ENCODE measurements at regions not wholly inside any gene's neighbourhood (a gene's known extent, or its start where the extent isn't known, plus 50 kb on each side); places are given as distances from the start of the nearest gene placed in this dataset.

DNA sequence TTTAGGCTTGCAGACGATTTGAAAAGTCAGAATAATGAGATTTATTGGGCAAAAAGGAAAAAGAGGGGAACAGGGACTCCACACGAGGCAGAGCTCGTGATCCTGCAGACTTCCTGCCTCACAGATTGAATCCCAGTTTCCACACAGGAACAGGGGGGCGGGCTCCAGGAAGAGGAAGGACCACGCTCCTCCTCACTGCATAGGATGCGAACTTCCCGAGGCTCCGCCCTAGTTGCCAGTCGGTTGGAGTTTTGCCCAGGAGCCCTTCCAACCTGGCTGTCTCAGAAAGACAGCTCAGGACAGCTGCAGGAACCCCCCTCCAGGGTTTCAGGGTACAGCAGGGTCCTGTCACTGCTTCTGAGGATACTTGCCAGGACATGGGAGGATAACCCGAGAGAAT, 488.3 kb upstream of the ADARB2 start:
- TF ChIP-seq PBX3 (CRISPR knock-in tag; IDR thresholded peaks at IDR 0.05): no peak
- no peak for TF ChIP-seq ZNF24 (tag by site-specific recombination; IDR thresholded peaks at IDR 0.05)
- no peak for TF ChIP-seq REPIN1 (tag by site-specific recombination; IDR thresholded peaks at IDR 0.05; ENCODE audit: low read depth)
- TF ChIP-seq ZNF658 (tag by site-specific recombination; IDR thresholded peaks at IDR 0.05): no peak
- no peak for TF ChIP-seq EGR2 (tag by site-specific recombination; IDR thresholded peaks at IDR 0.05; ENCODE audit: low read depth)
- TF ChIP-seq ZNF600 (tag by site-specific recombination; IDR thresholded peaks at IDR 0.05): no peak
- no peak for TF ChIP-seq ZNF560 (tag by site-specific recombination; IDR thresholded peaks at IDR 0.05; ENCODE audit: borderline replicate concordance)
- TF ChIP-seq ZNF202 (tag by site-specific recombination; IDR thresholded peaks at IDR 0.05; ENCODE audit: borderline replicate concordance): no peak
- no peak for TF ChIP-seq ZNF530 (tag by site-specific recombination; IDR thresholded peaks at IDR 0.05; ENCODE audit: low read depth)
- TF ChIP-seq AEBP2 (tag by site-specific recombination; IDR thresholded peaks at IDR 0.05; ENCODE audit: borderline replicate concordance): no peak
- no peak for TF ChIP-seq ZBTB8A (tag by site-specific recombination; IDR thresholded peaks at IDR 0.05)
- TF ChIP-seq, protein P1, sequence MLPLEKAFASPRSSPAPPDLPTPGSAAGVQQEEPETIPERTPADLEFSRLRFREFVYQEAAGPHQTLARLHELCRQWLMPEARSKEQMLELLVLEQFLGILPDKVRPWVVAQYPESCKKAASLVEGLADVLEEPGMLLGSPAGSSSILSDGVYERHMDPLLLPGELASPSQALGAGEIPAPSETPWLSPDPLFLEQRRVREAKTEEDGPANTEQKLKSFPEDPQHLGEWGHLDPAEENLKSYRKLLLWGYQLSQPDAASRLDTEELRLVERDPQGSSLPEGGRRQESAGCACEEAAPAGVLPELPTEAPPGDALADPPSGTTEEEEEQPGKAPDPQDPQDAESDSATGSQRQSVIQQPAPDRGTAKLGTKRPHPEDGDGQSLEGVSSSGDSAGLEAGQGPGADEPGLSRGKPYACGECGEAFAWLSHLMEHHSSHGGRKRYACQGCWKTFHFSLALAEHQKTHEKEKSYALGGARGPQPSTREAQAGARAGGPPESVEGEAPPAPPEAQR (tag by site-specific recombination; IDR thresholded peaks at IDR 0.05): no peak
- no peak for TF ChIP-seq ZNF664 (tag by site-specific recombination; IDR thresholded peaks at IDR 0.05)
- TF ChIP-seq ZNF239 (tag by site-specific recombination; IDR thresholded peaks at IDR 0.05): no peak
- no peak for TF ChIP-seq ZNF23 (tag by site-specific recombination; IDR thresholded peaks at IDR 0.05; ENCODE audit: borderline replicate concordance)
- TF ChIP-seq SP3 (tag by site-specific recombination; IDR thresholded peaks at IDR 0.05): no peak
- no peak for TF ChIP-seq TCF7L2 (IDR thresholded peaks at IDR 0.05; ENCODE audit: borderline replicate concordance, low read depth, low read length)
- TF ChIP-seq HOXC10 (CRISPR knock-in tag; IDR thresholded peaks at IDR 0.05): no peak
- TF ChIP-seq ZNF571 (tag by site-specific recombination; IDR thresholded peaks at IDR 0.05): no peak
- TF ChIP-seq ZNF549 (tag by site-specific recombination; IDR thresholded peaks at IDR 0.05): no peak
- no peaks in the 10 kb centered on the region for H3K36me3 ChIP-seq (ENCODE audit: control insufficient read depth in 2 of 2, insufficient read depth in 1 of 2, low read length in 2 of 2)
- H3K9me3 ChIP-seq (ENCODE audit: control insufficient read depth, insufficient read depth, low read depth, low read length): no peaks in the 10 kb centered on the region
- H3K4me1 ChIP-seq (ENCODE audit: control insufficient read depth, insufficient read depth, low read length): no peaks in the 10 kb centered on the region
- ChIA-PET CTCF (no interaction called here), POLR2A (no interaction called here)
- no peak overlapping the region for H3K27ac ChIP-seq (ENCODE audit: extremely low read depth, low read depth, low read length)
- no peak overlapping the region for H3K4me3 ChIP-seq (ENCODE audit: low read depth, low read length)

DNA sequence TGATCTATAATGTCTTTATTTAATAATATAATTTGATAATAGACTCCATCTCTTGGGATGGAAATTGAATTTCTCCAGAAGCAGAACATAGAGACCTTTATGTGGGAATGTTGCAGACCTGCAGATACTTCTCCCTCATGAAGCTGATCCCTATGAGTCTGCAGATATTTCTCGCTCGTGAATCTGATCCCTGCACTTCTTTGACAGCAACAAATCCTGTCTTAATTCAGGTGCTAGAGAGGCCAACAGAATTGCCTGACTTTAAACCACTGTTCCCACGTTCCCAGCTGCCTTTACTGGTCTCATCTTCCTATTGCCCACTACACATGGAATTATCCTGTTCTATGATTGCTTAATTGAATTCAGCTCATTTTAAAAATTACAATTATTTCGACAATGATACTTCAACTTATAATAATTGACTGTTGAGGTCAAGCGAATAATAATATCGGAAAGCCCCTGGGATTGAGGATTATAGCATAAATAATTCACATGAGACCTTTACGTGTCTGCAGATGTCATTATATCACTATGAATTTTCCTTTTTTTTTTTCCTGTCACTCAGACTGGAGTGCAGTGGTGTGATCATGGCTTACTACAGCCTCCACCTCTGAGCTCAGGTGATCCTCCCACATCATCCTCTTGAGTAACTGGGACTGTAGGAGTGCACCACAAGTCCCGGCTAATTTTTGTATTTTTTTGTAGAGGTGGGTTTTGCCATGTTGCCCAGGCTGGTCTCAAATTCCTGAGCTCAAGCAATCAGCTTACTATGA, 486.4 kb upstream of the ADARB2 start:
- TF ChIP-seq ZNF837 (tag by site-specific recombination; IDR thresholded peaks at IDR 0.05) (no peak), KLF9 (tag by site-specific recombination; IDR thresholded peaks at IDR 0.05; ENCODE audit: low read depth) (no peak), PBX3 (CRISPR knock-in tag; IDR thresholded peaks at IDR 0.05) (no peak), ZNF335 (tag by site-specific recombination; conservative IDR thresholded peaks at IDR 0.05) (no peak), ZNF76 (tag by site-specific recombination; IDR thresholded peaks at IDR 0.05; ENCODE audit: borderline replicate concordance, low read depth) (no peak), TRIM28 (IDR thresholded peaks at IDR 0.05; ENCODE audit: borderline replicate concordance, low read length) (no peak), ZNF510 (tag by site-specific recombination; IDR thresholded peaks at IDR 0.05; ENCODE audit: insufficient replicate concordance) (no peak), YY1 (tag by site-specific recombination; IDR thresholded peaks at IDR 0.05) (no peak), ZNF24 (tag by site-specific recombination; IDR thresholded peaks at IDR 0.05) (no peak), ZNF610 (tag by site-specific recombination; IDR thresholded peaks at IDR 0.05; ENCODE audit: borderline replicate concordance) (no peak)
- no peaks in the 10 kb centered on the region for H3K4me1 ChIP-seq (ENCODE audit: control insufficient read depth, insufficient read depth, low read length)
- POLR2A ChIA-PET: no interaction called here
- H3K27ac ChIP-seq (ENCODE audit: extremely low read depth, low read depth, low read length): no peak overlapping the region
- no peak overlapping the region for H3K4me3 ChIP-seq (ENCODE audit: low read depth, low read length)
- no peaks in the 10 kb centered on the region for H3K9me3 ChIP-seq (ENCODE audit: control insufficient read depth, insufficient read depth, low read depth, low read length)
- CTCF ChIA-PET: interaction anchor here (1.0 kb wide), 1 partner anchor 303 kb away, joined by 3 read pairs; no protein-coding TSS in a partner anchor
- H3K36me3 ChIP-seq (ENCODE audit: control insufficient read depth in 2 of 2, insufficient read depth in 1 of 2, low read length in 2 of 2): no peaks in the 10 kb centered on the region
